OCI-LY3 (cell line): ENCODE measurements at regions not wholly inside any gene's neighbourhood (a gene's known extent, or its start where the extent isn't known, plus 50 kb on each side); places are given as distances from the start of the nearest gene placed in this dataset.
"Not testable (repeated sequence)": the region's sequence is repeated elsewhere in the genome, so short reads cannot be mapped to it uniquely, and the experiment has no call there.

Source experiments
- H2AFZ ChIP-seq: fragments of 200-600, 300-600 bp; shearing (Covaris generic); 2 replicates; pipeline ENCODE4 v1.6.0; 2014; ENCODE audit warnings: antibody characterized with exemption, low read depth, low read length
- H3K27ac ChIP-seq: fragments of 200-600, 300-600 bp; sonication (generic); 2 replicates; pipeline ENCODE4 v1.5.1; 2014; ENCODE audit warnings: mild to moderate bottlenecking, low read length, moderate library complexity, mixed read lengths
- H3K27me3 ChIP-seq: fragments of 200-600, 300-600 bp; sonication (generic); 2 replicates; pipeline ENCODE4 v1.6.1; 2014; ENCODE audit warnings: low read depth, low read length, mixed read lengths
- H3K36me3 ChIP-seq: fragments of 200-600, 300-600 bp; sonication (generic); replicated peaks from 2 replicates; pipeline ENCODE3; 2014; ENCODE audit warnings: low read depth, low read length, mixed read lengths
- H3K4me1 ChIP-seq: fragments of 300-600, 200-600 bp; sonication (generic); 2 replicates; pipeline ENCODE4 v1.6.1; 2014; ENCODE audit warnings: low read length, mixed read lengths
- H3K4me2 ChIP-seq: fragments of 200-600, 300-600 bp; sonication (generic); 2 replicates; pipeline ENCODE4 v1.6.1; 2014; ENCODE audit warnings: low read length, mixed read lengths
- H3K4me3 ChIP-seq: fragments of 300-600, 200-600 bp; sonication (generic); 2 replicates; pipeline ENCODE4 v1.5.1; 2014; ENCODE audit warnings: antibody characterized with exemption, mild to moderate bottlenecking, low read length, moderate library complexity
- H3K79me2 ChIP-seq: fragments of 300-600, 200-600 bp; shearing (Covaris generic); 2 replicates; pipeline ENCODE4 v1.6.1; 2014; ENCODE audit warnings: mild to moderate bottlenecking, low read length, mixed read lengths
- H3K9ac ChIP-seq: fragments of 300-600, 200-600 bp; shearing (Covaris generic); 2 replicates; pipeline ENCODE4 v1.6.0; 2014; ENCODE audit warnings: mild to moderate bottlenecking, low read length, moderate library complexity
- H3K9me3 ChIP-seq: fragments of 200-600, 300-600 bp; shearing (Covaris generic); 2 replicates; pipeline ENCODE4 v1.6.1; 2014; ENCODE audit warnings: low read length, mixed read lengths; ENCODE audit not compliant: insufficient read depth
- H4K20me1 ChIP-seq: fragments of 200-600, 300-600 bp; sonication (generic); 2 replicates; pipeline ENCODE4 v1.6.1; 2016; ENCODE audit warnings: low read length, mixed read lengths; ENCODE audit not compliant: insufficient read depth
- CTCF ChIP-seq: fragments of 200-600, 300-600 bp; sonication (generic); IDR thresholded peaks from 2 replicates; pipeline ENCODE4 v1.5.1; 2014; ENCODE audit warnings: antibody characterized with exemption, low read length, low read depth
- EZH2phosphoT487 ChIP-seq: fragments of 200-600 bp; shearing (Covaris generic); IDR thresholded peaks from 2 replicates; pipeline ENCODE4 v1.6.1; 2018; ENCODE audit warnings: antibody characterized with exemption, mixed run types, low read depth

- TF ChIP-seq EZH2phosphoT487, result no peak
- TF ChIP-seq CTCF, result no peak
- Histone ChIP-seq H4K20me1 (no peaks in the 10 kb centered on the region), H3K27me3 (no peaks in the 10 kb centered on the region), H3K27ac (no peak overlapping the region), H3K36me3 (no peaks in the 10 kb centered on the region), H3K4me1 (peaks cover 8% of the 10 kb centered on the region), H3K4me3 (no peak overlapping the region), H3K9me3 (no peaks in the 10 kb centered on the region), H3K4me2 (no peak overlapping the region), H2AFZ (no peak overlapping the region), H3K9ac (no peak overlapping the region), H3K79me2 (no peaks in the 10 kb centered on the region)
Measured at GRCh38 chr21:27772816-27773215, 805.9 kb upstream of the ADAMTS5 start.

- Histone ChIP-seq H3K27me3 (no peaks in the 10 kb centered on the region), H3K9ac (no peak overlapping the region), H3K79me2 (no peaks in the 10 kb centered on the region), H3K4me2 (no peak overlapping the region), H2AFZ (no peak overlapping the region), H3K4me1 (peaks cover 8% of the 10 kb centered on the region), H3K27ac (no peak overlapping the region), H3K9me3 (no peaks in the 10 kb centered on the region), H3K36me3 (no peaks in the 10 kb centered on the region), H4K20me1 (no peaks in the 10 kb centered on the region), H3K4me3 (no peak overlapping the region)
- TF ChIP-seq EZH2phosphoT487 (no peak), CTCF (no peak)
Measured at GRCh38 chr21:27771938-27772483, 805.1 kb upstream of the ADAMTS5 start.

- no peaks in the 10 kb centered on the region for H3K79me2 ChIP-seq
- no peak overlapping the region for H3K4me3 ChIP-seq
- H4K20me1 ChIP-seq, result no peaks in the 10 kb centered on the region
- H3K9ac ChIP-seq, result no peak overlapping the region
- H3K4me1 ChIP-seq, result peaks cover 8% of the 10 kb centered on the region
- no peak overlapping the region for H2AFZ ChIP-seq
- no peak overlapping the region for H3K27ac ChIP-seq
- no peak overlapping the region for H3K4me2 ChIP-seq
- no peaks in the 10 kb centered on the region for H3K36me3 ChIP-seq
- H3K9me3 ChIP-seq, result no peaks in the 10 kb centered on the region
- H3K27me3 ChIP-seq, result no peaks in the 10 kb centered on the region
- no peak for TF ChIP-seq CTCF
- no peak for TF ChIP-seq EZH2phosphoT487
Measured at GRCh38 chr21:27769763-27770162, 802.9 kb upstream of the ADAMTS5 start.

GRCh38 chr21:27768046-27768637 is 801.3 kb upstream of the ADAMTS5 start:
- H3K9ac ChIP-seq, H3K4me3 ChIP-seq, H3K27me3 ChIP-seq, H3K9me3 ChIP-seq, H3K79me2 ChIP-seq, H3K4me2 ChIP-seq, H3K4me1 ChIP-seq, H3K36me3 ChIP-seq, H2AFZ ChIP-seq, H3K27ac ChIP-seq, H4K20me1 ChIP-seq: not testable (repeated sequence)
